ENCODE measurements at regions not wholly inside any gene's neighbourhood (a gene's known extent, or its start where the extent isn't known, plus 50 kb on each side); places are given as distances from the start of the nearest gene placed in this dataset.

- no peak for DNase-seq
- Histone ChIP-seq H2BK120ac (ENCODE audit: low read depth, low read length, poor library complexity, severe bottlenecking) (no peak overlapping the region), H3K9me3 (ENCODE audit: control insufficient read depth, low read depth, low read length) (no peaks in the 10 kb centered on the region), H4K5ac (ENCODE audit: insufficient read length, low read depth, low read length) (no peak overlapping the region), H4K20me1 (ENCODE audit: control insufficient read depth, insufficient read depth, insufficient read length) (no peaks in the 10 kb centered on the region), H3K4ac (ENCODE audit: low read depth, low read length) (no peak overlapping the region), H3K4me2 (ENCODE audit: insufficient read depth, insufficient read length, low read length) (no peak overlapping the region), H3K4me1 (ENCODE audit: insufficient read depth, low read length) (no peaks in the 10 kb centered on the region; the same call in 1 of the 2 replicates), H3K27me3 (ENCODE audit: insufficient read depth, low read length) (no peaks in the 10 kb centered on the region), H3K18ac (ENCODE audit: insufficient read length, low read depth, low read length) (no peak overlapping the region), H3T11ph (ENCODE audit: low read length) (no peak overlapping the region), H3K79me1 (ENCODE audit: insufficient read depth, low read depth, low read length, poor library complexity, severe bottlenecking) (no peaks in the 10 kb centered on the region), H2BK15ac (ENCODE audit: low read depth, low read length) (no peak overlapping the region; the same call in 1 of the 2 replicates), H2AK5ac (ENCODE audit: insufficient read length, low read length) (no peak overlapping the region), H3K23me2 (ENCODE audit: insufficient read length, low read depth, low read length, poor library complexity, severe bottlenecking) (no peaks in the 10 kb centered on the region), H3K27ac (ENCODE audit: insufficient read length, low read depth, low read length) (no peak overlapping the region), H2AFZ (ENCODE audit: low read length) (no peak overlapping the region), H2BK5ac (ENCODE audit: insufficient read length, low read length) (no peak overlapping the region), H2BK12ac (ENCODE audit: insufficient read length, low read depth, low read length) (no peak overlapping the region), H3K79me2 (ENCODE audit: insufficient read depth, low read length) (no peaks in the 10 kb centered on the region), H2BK20ac (ENCODE audit: low read depth, low read length, poor library complexity, severe bottlenecking) (no peak overlapping the region), H3K9ac (ENCODE audit: extremely low read depth, insufficient read length, low read length) (no peak overlapping the region), H4K8ac (replicated peaks; ENCODE audit: insufficient read length, low read depth, low read length) (no peak overlapping the region), H3K56ac (ENCODE audit: insufficient read length, low read depth, low read length) (no peak overlapping the region), H3K23ac (ENCODE audit: insufficient read length, low read depth, low read length) (no peak overlapping the region), H4K91ac (ENCODE audit: insufficient read length, low read depth, low read length) (no peak overlapping the region), H3K14ac (ENCODE audit: insufficient read depth, low read length) (no peak overlapping the region)
- H3K27me3 Mint-ChIP-seq (ENCODE audit: low read depth), result no peaks in the 10 kb centered on the region
- H3K36me3 Mint-ChIP-seq (ENCODE audit: insufficient read depth in 1 of 3, low read depth in 3 of 3), result no peaks in the 10 kb centered on the region
- H3K27ac Mint-ChIP-seq, result no peak overlapping the region; a peak in 1 of 7 replicates
- H3K4me3 Mint-ChIP-seq, result no peak overlapping the region
- no CpG with 5 or more reads among the region's 3 CpGs for WGBS (ENCODE audit: extremely low coverage, insufficient read length, low lambda C conversion rate)
- TF ChIP-seq, protein P1, sequence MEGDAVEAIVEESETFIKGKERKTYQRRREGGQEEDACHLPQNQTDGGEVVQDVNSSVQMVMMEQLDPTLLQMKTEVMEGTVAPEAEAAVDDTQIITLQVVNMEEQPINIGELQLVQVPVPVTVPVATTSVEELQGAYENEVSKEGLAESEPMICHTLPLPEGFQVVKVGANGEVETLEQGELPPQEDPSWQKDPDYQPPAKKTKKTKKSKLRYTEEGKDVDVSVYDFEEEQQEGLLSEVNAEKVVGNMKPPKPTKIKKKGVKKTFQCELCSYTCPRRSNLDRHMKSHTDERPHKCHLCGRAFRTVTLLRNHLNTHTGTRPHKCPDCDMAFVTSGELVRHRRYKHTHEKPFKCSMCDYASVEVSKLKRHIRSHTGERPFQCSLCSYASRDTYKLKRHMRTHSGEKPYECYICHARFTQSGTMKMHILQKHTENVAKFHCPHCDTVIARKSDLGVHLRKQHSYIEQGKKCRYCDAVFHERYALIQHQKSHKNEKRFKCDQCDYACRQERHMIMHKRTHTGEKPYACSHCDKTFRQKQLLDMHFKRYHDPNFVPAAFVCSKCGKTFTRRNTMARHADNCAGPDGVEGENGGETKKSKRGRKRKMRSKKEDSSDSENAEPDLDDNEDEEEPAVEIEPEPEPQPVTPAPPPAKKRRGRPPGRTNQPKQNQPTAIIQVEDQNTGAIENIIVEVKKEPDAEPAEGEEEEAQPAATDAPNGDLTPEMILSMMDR (conservative IDR thresholded peaks at IDR 0.05), result no peak
- no peaks in the 10 kb centered on the region for H3K9me3 Mint-ChIP-seq
- peaks cover 0 to 2% of the 10 kb centered on the region in 2 experiments; a peak in 1 of 4 replicates for H3K4me1 Mint-ChIP-seq
These were observed 116.0 kb upstream of the PUDP start for GRCh38 chrX:7263961-7264360.

Data from H9 (cell line).